GM12878 (cell line): ENCODE measurements at regions not wholly inside any gene's neighbourhood (a gene's known extent, or its start where the extent isn't known, plus 50 kb on each side); places are given as distances from the start of the nearest gene placed in this dataset.

ENCODE experiments used
- ATAC-seq: fragments of 200-7000 bp; cut with Tn5 transposase; 3 replicates; pipeline ENCODE4 v1.9.1; 2020; ENCODE audit warnings: mild to moderate bottlenecking, moderate library complexity
- BruUV-seq: library from RNA; stranded (reverse); fragments of 400-500 nt; replicated peaks from 2 replicates; lab custom pipeline; 2021; lab: Mats Ljungman, UMichigan
- CTCF ChIA-PET: fragments of 300-600 bp; sonication (Branson Sonifier 250); formaldehyde crosslinking; extraction: SDS; loops from one replicate; lab custom pipeline; 2021; ENCODE audit warnings: inconsistent platforms; lab: Yijun Ruan, JAX
- POLR2A ChIA-PET: fragments of 350-600 bp; formaldehyde crosslinking; extraction: SDS; loops from one replicate; lab custom pipeline; 2021; ENCODE audit warnings: inconsistent platforms; lab: Charles Lee
- RAD21 ChIA-PET: fragments of 300-600 bp; sonication (Branson Sonifier 250); formaldehyde crosslinking; loops from one replicate; lab custom pipeline; 2023; ENCODE audit warnings: antibody characterized with exemption; ENCODE audit not compliant: unreplicated experiment; lab: Charles Lee
- SMC1A ChIA-PET: fragments of 300-600 bp; sonication (Branson Sonifier 250); formaldehyde crosslinking; loops from one replicate; lab custom pipeline; 2023; ENCODE audit not compliant: unreplicated experiment, uncharacterized antibody; lab: Charles Lee
- DNase-seq: peaks from one replicate; pipeline ENCODE4 v3.0.0-alpha.2; 2011; ENCODE audit warnings: low read depth, low spot score
- FAIRE-seq: peaks from 3 replicates; lab custom pipeline; 2011; peaks lifted over from hg19 to GRCh38; lab: Jason Lieb, UNC
- H2AFZ ChIP-seq: 2 replicates; pipeline ENCODE4 v1.6.0; 2011; ENCODE audit warnings: low read depth, low read length, control low read depth; ENCODE audit not compliant: control insufficient read depth
- H3K27ac ChIP-seq: 2 replicates; pipeline ENCODE4 v1.5.1; 2011; ENCODE audit warnings: control low read depth; ENCODE audit not compliant: control insufficient read depth, insufficient read depth
- H3K27me3 ChIP-seq, 2 experiments: replicated peaks in 1 of 2; 2 replicates each; pipeline versions ENCODE4 v1.6.0 to v1.6.1; 2011; ENCODE audit warnings: low read length in 1 of 2; ENCODE audit not compliant: control insufficient read depth in 2 of 2, insufficient read depth in 2 of 2
- H3K36me3 ChIP-seq, 2 experiments: 2 replicates each; pipeline ENCODE4 v1.5.1; 2011; ENCODE audit warnings: low read length in 1 of 2; ENCODE audit not compliant: control insufficient read depth in 2 of 2, insufficient read depth in 2 of 2
- H3K4me1 ChIP-seq: 2 replicates; pipeline ENCODE4 v1.6.1; 2011; ENCODE audit warnings: mild to moderate bottlenecking, low read length, moderate library complexity, mixed read lengths; ENCODE audit not compliant: control insufficient read depth, insufficient read depth
- H3K4me2 ChIP-seq: 2 replicates; pipeline ENCODE4 v1.6.0; 2011; ENCODE audit warnings: control low read depth; ENCODE audit not compliant: control insufficient read depth, insufficient read depth
- H3K4me3 ChIP-seq: fragments of 200-600 bp; sonication (generic); 2 replicates; pipeline ENCODE4 v1.5.1; 2016
- H3K79me2 ChIP-seq: 2 replicates; pipeline ENCODE4 v1.6.0; 2011; ENCODE audit warnings: low read length; ENCODE audit not compliant: control insufficient read depth, insufficient read depth
- H3K9ac ChIP-seq: 2 replicates; pipeline ENCODE4 v1.8.0; 2011; ENCODE audit warnings: low read length, control low read depth, mixed read lengths; ENCODE audit not compliant: control insufficient read depth, insufficient read depth
- H3K9me3 ChIP-seq: replicated peaks from 3 replicates; pipeline ENCODE4 v1.5.1; 2011; ENCODE audit warnings: mild to moderate bottlenecking, low read length; ENCODE audit not compliant: control insufficient read depth, insufficient read depth
- H4K20me1 ChIP-seq: 2 replicates; pipeline ENCODE4 v1.6.0; 2011; ENCODE audit not compliant: control insufficient read depth, insufficient read depth
- ASH2L ChIP-seq: fragments of 300-600, 200-600 bp; sonication (generic); IDR thresholded peaks from 2 replicates; pipeline ENCODE4 v1.6.1; 2017; ENCODE audit warnings: low read depth, mild to moderate bottlenecking, borderline replicate concordance
- ATF2 ChIP-seq: IDR thresholded peaks from 2 replicates; pipeline ENCODE4 v1.6.1; 2012; ENCODE audit warnings: low read length, inconsistent platforms
- CBX5 ChIP-seq: sonication (generic); IDR thresholded peaks from 2 replicates; pipeline ENCODE4 v1.6.1; 2016; ENCODE audit warnings: low read depth, moderate library complexity, mild to moderate bottlenecking, inconsistent platforms
- CHD4 ChIP-seq: fragments of 200-600 bp; sonication (generic); IDR thresholded peaks from 2 replicates; pipeline ENCODE4 v1.6.1; 2016; ENCODE audit warnings: mild to moderate bottlenecking
- EED ChIP-seq: sonication (generic); IDR thresholded peaks from 2 replicates; pipeline ENCODE4 v1.6.1; 2016; ENCODE audit warnings: antibody characterized with exemption, low read depth
- FOS ChIP-seq: IDR thresholded peaks from 3 replicates; pipeline ENCODE4 v1.6.1; 2011; ENCODE audit warnings: borderline replicate concordance; ENCODE audit not compliant: insufficient read length; ENCODE audit errors: extremely low read depth
- HCFC1 ChIP-seq: fragments of 150-350 bp; IDR thresholded peaks from 2 replicates; pipeline ENCODE4 v1.6.1; 2014; ENCODE audit warnings: low read length
- IKZF2 ChIP-seq, 2 experiments: fragments of 450-650 bp; IDR thresholded peaks; 2 replicates each; pipeline ENCODE4 v1.6.1; 2017; ENCODE audit warnings: mild to moderate bottlenecking in 2 of 2, moderate library complexity in 2 of 2
- IRF4 ChIP-seq: IDR thresholded peaks from 2 replicates; pipeline ENCODE4 v1.6.1; 2011; ENCODE audit warnings: low read depth, low read length
- KAT2A ChIP-seq: conservative IDR thresholded peaks from 2 replicates; pipeline ENCODE4 v1.6.1; 2011; ENCODE audit warnings: low read depth, low read length; ENCODE audit not compliant: control insufficient read depth
- MTA2 ChIP-seq: fragments of 450-650 bp; IDR thresholded peaks from 2 replicates; pipeline ENCODE4 v1.6.1; 2016; ENCODE audit warnings: low read depth, mild to moderate bottlenecking, moderate library complexity
- MTA3 ChIP-seq: IDR thresholded peaks from 2 replicates; pipeline ENCODE4 v1.6.1; 2012; ENCODE audit warnings: low read length, inconsistent platforms, borderline replicate concordance
- SIN3A ChIP-seq: IDR thresholded peaks from 2 replicates; pipeline ENCODE4 v1.6.1; 2012; ENCODE audit warnings: low read depth, low read length, improper control_type of control experiment
- SMARCA5 ChIP-seq: fragments of 450-650 bp; IDR thresholded peaks from 2 replicates; pipeline ENCODE4 v1.6.1; 2017; ENCODE audit warnings: mild to moderate bottlenecking
- SMC3 ChIP-seq: IDR thresholded peaks from 2 replicates; pipeline ENCODE4 v1.6.1; 2011; ENCODE audit warnings: low read length, improper control_type of control experiment, borderline replicate concordance
- SREBF2 ChIP-seq: IDR thresholded peaks from 2 replicates; pipeline ENCODE4 v1.6.1; 2012; ENCODE audit warnings: mild to moderate bottlenecking, low read length
- YY1 ChIP-seq: IDR thresholded peaks from 2 replicates; pipeline ENCODE4 v1.6.1; 2011; ENCODE audit warnings: low read depth, mild to moderate bottlenecking, low read length
- ZNF384 ChIP-seq: IDR thresholded peaks from 2 replicates; pipeline ENCODE4 v1.6.1; 2012; ENCODE audit warnings: low read depth, mild to moderate bottlenecking, low read length, improper control_type of control experiment, borderline replicate concordance
- ZZZ3 ChIP-seq: IDR thresholded peaks from 2 replicates; pipeline ENCODE4 v1.6.1; 2011; ENCODE audit warnings: low read depth; ENCODE audit not compliant: control insufficient read depth, insufficient read length
- WGBS: methylation state at CpG from one replicate; pipeline ENCODE4 v1.1.6; 2016; ENCODE audit warnings: low lambda C conversion rate; ENCODE audit not compliant: insufficient replicate concordance, insufficient coverage; ENCODE audit errors: missing lambda C conversion rate; 5-methylcytosine and 5-hydroxymethylcytosine counted together
- in situ Hi-C: fragments of 300-500 bp; cut with MboI; formaldehyde crosslinking; loops from 9 replicates; pipeline ENCODE4 v1.14.3; 2018; ENCODE audit warnings: mixed read lengths
- intact Hi-C: fragments of 100-400 bp; cut with micrococcal nuclease; formaldehyde crosslinking; loops from one replicate; pipeline ENCODE4 v1.14.2; 2022; ENCODE audit not compliant: unreplicated experiment
- TF ChIP-seq, protein P1 (sequence below): fragments of 450-650 bp; IDR thresholded peaks from 2 replicates; pipeline ENCODE4 v1.6.1; 2016; ENCODE audit warnings: mild to moderate bottlenecking
- TF ChIP-seq, protein P2 (sequence below): fragments of 150-350 bp; IDR thresholded peaks from 2 replicates; pipeline ENCODE4 v1.6.1; 2016; ENCODE audit warnings: low read depth, low read length

DNA sequence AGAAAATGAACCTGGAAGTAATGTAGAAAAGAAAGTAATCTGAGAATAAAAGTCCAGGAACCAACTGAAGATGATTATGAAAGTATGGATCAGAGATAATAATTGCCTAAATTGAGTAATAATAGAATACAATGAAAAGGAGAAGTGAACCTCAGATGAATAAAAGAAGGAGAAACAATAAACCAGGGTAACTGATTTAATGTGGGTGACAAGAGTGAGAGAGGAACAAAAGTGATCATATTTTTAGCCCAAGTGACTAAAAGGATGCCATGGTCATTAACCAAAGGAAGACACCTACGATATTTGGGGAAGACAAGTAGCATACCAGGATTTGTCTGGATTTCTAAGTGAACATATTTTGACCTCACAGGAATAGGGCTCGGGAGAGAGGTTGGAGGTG lies 600.6 kb downstream of the RNF144A start:
- ChIA-PET CTCF (no interaction called here), SMC1A (interaction anchor here (1.0 to 1.9 kb wide), 5 partner anchors 44 to 90 kb away, joined by 3 to 8 read pairs (median 5); no protein-coding TSS in a partner anchor), RAD21 (interaction anchor here (0.9 to 1.4 kb wide), 2 partner anchors 14 to 171 kb away, joined by 3 read pairs; no protein-coding TSS in a partner anchor), POLR2A (no interaction called here)
- Histone ChIP-seq H3K27me3 (peaks cover 0 to 2% of the 10 kb centered on the region in 2 experiments; a peak in 1 of 4 replicates), H3K27ac (no peak overlapping the region), H3K9me3 (no peaks in the 10 kb centered on the region; the same call in 2 of the 3 replicates), H3K4me3 (no peak overlapping the region), H3K4me2 (no peak overlapping the region), H3K79me2 (no peaks in the 10 kb centered on the region), H3K36me3 (no peaks in the 10 kb centered on the region), H2AFZ (no peak overlapping the region), H3K9ac (no peak overlapping the region), H3K4me1 (peaks cover 17% of the 10 kb centered on the region), H4K20me1 (no peaks in the 10 kb centered on the region)
- no peak for DNase-seq
- ATAC-seq: peak; percentile 44
- intact Hi-C loops (loop anchor here (5.0 kb wide), 2 partner anchors 209 to 969 kb away; no protein-coding TSS in a partner anchor), in situ Hi-C loops (no loop called here)
- BruUV-seq: no TSS peak
- 22% methylated on average over 2 of the region's 2 CpGs for WGBS
- no peak for FAIRE-seq
- TF ChIP-seq MTA2: peak; percentile 85
- TF ChIP-seq EED: no peak
- TF ChIP-seq IRF4: no peak
- no peak for TF ChIP-seq HCFC1
- no peak for TF ChIP-seq SIN3A
- TF ChIP-seq, protein P1, sequence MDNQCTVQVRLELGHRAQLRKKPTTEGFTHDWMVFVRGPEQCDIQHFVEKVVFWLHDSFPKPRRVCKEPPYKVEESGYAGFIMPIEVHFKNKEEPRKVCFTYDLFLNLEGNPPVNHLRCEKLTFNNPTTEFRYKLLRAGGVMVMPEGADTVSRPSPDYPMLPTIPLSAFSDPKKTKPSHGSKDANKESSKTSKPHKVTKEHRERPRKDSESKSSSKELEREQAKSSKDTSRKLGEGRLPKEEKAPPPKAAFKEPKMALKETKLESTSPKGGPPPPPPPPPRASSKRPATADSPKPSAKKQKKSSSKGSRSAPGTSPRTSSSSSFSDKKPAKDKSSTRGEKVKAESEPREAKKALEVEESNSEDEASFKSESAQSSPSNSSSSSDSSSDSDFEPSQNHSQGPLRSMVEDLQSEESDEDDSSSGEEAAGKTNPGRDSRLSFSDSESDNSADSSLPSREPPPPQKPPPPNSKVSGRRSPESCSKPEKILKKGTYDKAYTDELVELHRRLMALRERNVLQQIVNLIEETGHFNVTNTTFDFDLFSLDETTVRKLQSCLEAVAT: no peak
- TF ChIP-seq FOS: no peak
- no peak for TF ChIP-seq KAT2A
- TF ChIP-seq ZZZ3: no peak
- TF ChIP-seq YY1: no peak
- TF ChIP-seq CHD4: no peak
- no peak for TF ChIP-seq SMARCA5
- TF ChIP-seq ASH2L: no peak
- TF ChIP-seq ATF2: no peak
- peak; percentile 80 to 87 for TF ChIP-seq IKZF2 (IDR thresholded peaks at IDR 0.05)
- TF ChIP-seq, protein P2, sequence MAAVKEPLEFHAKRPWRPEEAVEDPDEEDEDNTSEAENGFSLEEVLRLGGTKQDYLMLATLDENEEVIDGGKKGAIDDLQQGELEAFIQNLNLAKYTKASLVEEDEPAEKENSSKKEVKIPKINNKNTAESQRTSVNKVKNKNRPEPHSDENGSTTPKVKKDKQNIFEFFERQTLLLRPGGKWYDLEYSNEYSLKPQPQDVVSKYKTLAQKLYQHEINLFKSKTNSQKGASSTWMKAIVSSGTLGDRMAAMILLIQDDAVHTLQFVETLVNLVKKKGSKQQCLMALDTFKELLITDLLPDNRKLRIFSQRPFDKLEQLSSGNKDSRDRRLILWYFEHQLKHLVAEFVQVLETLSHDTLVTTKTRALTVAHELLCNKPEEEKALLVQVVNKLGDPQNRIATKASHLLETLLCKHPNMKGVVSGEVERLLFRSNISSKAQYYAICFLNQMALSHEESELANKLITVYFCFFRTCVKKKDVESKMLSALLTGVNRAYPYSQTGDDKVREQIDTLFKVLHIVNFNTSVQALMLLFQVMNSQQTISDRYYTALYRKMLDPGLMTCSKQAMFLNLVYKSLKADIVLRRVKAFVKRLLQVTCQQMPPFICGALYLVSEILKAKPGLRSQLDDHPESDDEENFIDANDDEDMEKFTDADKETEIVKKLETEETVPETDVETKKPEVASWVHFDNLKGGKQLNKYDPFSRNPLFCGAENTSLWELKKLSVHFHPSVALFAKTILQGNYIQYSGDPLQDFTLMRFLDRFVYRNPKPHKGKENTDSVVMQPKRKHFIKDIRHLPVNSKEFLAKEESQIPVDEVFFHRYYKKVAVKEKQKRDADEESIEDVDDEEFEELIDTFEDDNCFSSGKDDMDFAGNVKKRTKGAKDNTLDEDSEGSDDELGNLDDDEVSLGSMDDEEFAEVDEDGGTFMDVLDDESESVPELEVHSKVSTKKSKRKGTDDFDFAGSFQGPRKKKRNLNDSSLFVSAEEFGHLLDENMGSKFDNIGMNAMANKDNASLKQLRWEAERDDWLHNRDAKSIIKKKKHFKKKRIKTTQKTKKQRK: no peak
- TF ChIP-seq SREBF2: no peak
- no peak for TF ChIP-seq CBX5
- TF ChIP-seq ZNF384: no peak
- TF ChIP-seq MTA3: no peak
- TF ChIP-seq SMC3: no peak
